ENCODE measurements at regions not wholly inside any gene's neighbourhood (a gene's known extent, or its start where the extent isn't known, plus 50 kb on each side); places are given as distances from the start of the nearest gene placed in this dataset.

DNA sequence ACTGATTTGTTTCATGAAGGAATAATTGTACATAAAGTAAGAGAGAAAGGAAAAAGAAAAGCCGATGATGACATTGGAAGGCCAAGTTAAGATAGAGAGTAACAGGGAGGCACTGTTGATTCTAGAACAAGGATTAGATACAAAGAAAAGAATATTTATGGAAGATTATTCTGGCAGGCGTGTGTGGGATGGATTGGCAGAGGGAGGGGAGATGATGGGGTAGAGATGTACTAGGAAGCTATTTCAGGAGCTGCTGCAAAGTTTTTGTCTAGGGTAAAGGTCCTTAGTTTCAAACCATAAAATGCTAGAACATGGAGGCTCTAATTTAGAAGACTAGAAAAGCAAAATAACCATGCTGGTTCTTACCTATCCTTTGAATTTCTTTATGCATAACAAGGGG, 280.0 kb upstream of the LRRN1 start:
- no peak for TF ChIP-seq EP300 (IDR thresholded peaks at IDR 0.05)
- TF ChIP-seq, protein P1, sequence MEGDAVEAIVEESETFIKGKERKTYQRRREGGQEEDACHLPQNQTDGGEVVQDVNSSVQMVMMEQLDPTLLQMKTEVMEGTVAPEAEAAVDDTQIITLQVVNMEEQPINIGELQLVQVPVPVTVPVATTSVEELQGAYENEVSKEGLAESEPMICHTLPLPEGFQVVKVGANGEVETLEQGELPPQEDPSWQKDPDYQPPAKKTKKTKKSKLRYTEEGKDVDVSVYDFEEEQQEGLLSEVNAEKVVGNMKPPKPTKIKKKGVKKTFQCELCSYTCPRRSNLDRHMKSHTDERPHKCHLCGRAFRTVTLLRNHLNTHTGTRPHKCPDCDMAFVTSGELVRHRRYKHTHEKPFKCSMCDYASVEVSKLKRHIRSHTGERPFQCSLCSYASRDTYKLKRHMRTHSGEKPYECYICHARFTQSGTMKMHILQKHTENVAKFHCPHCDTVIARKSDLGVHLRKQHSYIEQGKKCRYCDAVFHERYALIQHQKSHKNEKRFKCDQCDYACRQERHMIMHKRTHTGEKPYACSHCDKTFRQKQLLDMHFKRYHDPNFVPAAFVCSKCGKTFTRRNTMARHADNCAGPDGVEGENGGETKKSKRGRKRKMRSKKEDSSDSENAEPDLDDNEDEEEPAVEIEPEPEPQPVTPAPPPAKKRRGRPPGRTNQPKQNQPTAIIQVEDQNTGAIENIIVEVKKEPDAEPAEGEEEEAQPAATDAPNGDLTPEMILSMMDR (IDR thresholded peaks at IDR 0.05): no peak
